Brain microvascular endothelial cell (primary cell): ENCODE measurements at regions not wholly inside any gene's neighbourhood (a gene's known extent, or its start where the extent isn't known, plus 50 kb on each side); places are given as distances from the start of the nearest gene placed in this dataset.

Source experiments
- DNase-seq: peaks from one replicate; pipeline ENCODE4 v3.0.0-alpha.2; 2020
- H3K27ac ChIP-seq: fragments of 250-450 bp; sonication (Bioruptor Pico); 2 replicates; pipeline ENCODE4 v1.5.1; 2020; ENCODE audit warnings: mild to moderate bottlenecking, moderate library complexity
- H3K27me3 ChIP-seq: fragments of 250-450 bp; sonication (Bioruptor Pico); replicated peaks from 2 replicates; pipeline ENCODE4 v1.5.1; 2020; ENCODE audit warnings: mild to moderate bottlenecking
- H3K36me3 ChIP-seq: fragments of 250-450 bp; sonication (Bioruptor Pico); replicated peaks from 2 replicates; pipeline ENCODE4 v1.5.1; 2020; ENCODE audit warnings: mild to moderate bottlenecking
- H3K4me3 ChIP-seq: 2 replicates; pipeline ENCODE4 v1.5.1; 2011; ENCODE audit warnings: low read depth, mild to moderate bottlenecking, control low read depth, low read length, moderate library complexity
- in situ Hi-C: cut with HindIII; loops from 2 replicates; pipeline ENCODE4 v1.10.0; 2017; ENCODE audit warnings: low sequenced_read_pairs, low pct_ligation_motif_present
- TF ChIP-seq, protein P1 (sequence below): IDR thresholded peaks from 2 replicates; pipeline ENCODE4 v1.5.1; 2011; ENCODE audit warnings: low read depth, mild to moderate bottlenecking, moderate library complexity, low read length, control low read depth, inconsistent platforms; ENCODE audit errors: missing control alignments

DNA sequence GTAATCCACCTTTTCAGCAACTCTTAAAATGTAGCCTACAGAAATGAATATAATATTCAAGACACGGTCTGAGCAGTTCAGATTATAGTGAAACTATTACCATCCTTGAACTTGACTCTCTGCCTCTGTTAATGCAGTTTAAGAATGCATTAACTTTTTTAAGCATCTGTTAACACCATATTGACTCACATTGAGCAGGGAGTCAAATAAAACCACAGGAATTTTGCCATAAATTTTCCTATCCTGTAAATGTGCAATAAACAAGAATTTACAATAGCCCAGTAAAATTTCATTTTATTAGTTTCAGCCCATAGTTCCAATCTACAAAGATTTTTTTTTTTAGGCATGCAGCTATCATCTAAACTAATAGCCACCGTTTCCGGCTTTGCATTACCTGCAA, 239.2 kb upstream of the DEFB112 start:
- H3K4me3 ChIP-seq, result no peak overlapping the region
- DNase-seq, result no peak
- in situ Hi-C loops, result no loop called here
- no peak overlapping the region for H3K27ac ChIP-seq
- no peaks in the 10 kb centered on the region for H3K36me3 ChIP-seq
- TF ChIP-seq, protein P1, sequence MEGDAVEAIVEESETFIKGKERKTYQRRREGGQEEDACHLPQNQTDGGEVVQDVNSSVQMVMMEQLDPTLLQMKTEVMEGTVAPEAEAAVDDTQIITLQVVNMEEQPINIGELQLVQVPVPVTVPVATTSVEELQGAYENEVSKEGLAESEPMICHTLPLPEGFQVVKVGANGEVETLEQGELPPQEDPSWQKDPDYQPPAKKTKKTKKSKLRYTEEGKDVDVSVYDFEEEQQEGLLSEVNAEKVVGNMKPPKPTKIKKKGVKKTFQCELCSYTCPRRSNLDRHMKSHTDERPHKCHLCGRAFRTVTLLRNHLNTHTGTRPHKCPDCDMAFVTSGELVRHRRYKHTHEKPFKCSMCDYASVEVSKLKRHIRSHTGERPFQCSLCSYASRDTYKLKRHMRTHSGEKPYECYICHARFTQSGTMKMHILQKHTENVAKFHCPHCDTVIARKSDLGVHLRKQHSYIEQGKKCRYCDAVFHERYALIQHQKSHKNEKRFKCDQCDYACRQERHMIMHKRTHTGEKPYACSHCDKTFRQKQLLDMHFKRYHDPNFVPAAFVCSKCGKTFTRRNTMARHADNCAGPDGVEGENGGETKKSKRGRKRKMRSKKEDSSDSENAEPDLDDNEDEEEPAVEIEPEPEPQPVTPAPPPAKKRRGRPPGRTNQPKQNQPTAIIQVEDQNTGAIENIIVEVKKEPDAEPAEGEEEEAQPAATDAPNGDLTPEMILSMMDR, result no peak
- H3K27me3 ChIP-seq, result no peaks in the 10 kb centered on the region

DNA sequence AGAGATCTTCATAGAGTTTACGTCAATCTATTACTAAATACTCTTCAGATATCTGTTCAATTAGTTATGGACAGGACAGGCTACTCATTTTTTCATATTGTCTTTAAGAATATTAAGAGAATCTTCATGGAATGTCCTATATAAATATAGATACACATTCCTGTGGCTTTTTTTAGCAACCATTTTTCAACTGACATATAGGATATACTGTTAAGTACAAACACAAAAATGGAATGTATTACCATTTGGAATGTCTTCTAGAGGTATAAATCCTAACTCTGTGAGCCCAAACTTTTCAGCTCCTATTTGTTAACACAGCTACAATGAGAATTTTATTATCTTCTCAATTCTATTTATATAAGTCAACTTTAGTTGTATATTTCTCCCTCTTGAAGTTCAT, 239.6 kb upstream of the DEFB112 start:
- no peak for DNase-seq
- no peak overlapping the region for H3K27ac ChIP-seq
- H3K27me3 ChIP-seq, result no peaks in the 10 kb centered on the region
- H3K4me3 ChIP-seq, result no peak overlapping the region
- in situ Hi-C loops, result no loop called here
- no peaks in the 10 kb centered on the region for H3K36me3 ChIP-seq
- TF ChIP-seq, protein P1, result no peak

DNA sequence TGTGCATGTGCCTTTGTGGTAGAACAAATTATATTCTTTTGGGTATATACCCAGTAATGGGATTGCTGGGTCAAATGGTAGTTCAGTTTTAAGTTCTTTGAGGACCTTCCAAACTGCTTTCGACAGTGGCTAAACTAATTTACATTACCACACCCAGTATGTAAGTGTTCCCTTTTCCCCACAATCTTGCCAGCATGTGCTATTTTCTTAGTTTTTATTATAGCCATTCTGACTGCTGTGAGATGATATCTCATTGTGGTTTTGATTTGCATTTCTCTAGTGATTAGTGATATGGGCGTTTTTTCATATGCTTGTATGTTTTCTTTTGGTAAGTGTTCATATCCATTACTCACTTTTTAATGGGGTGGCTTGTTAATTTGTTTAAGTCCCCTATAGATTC, 251.6 kb upstream of the DEFB112 start:
- Histone ChIP-seq H3K27ac (no peak overlapping the region), H3K36me3 (no peaks in the 10 kb centered on the region), H3K27me3 (no peaks in the 10 kb centered on the region), H3K4me3 (no peak overlapping the region)
- TF ChIP-seq, protein P1, result no peak
- no peak for DNase-seq
- in situ Hi-C loops, result no loop called here

DNA sequence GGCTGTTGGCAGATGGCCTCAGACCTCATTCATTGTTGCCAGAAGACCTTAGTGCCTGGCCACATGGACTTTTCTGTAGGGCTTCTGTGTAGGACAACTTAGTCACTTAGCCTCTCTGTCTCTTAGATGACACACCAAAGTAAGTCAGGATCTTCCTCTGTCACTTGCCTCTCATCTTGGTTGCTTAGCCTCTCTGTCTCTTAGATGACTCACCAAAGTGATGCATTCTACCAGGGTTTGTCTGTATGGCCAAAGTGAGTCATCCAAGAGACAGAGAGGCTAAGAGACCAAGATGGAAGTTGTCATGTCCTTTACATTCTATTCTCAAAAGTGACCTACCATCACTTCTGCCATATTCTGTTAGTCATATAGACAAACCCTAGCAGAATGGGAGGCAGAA, 255.9 kb upstream of the DEFB112 start:
- in situ Hi-C loops, result no loop called here
- Histone ChIP-seq H3K4me3 (no peak overlapping the region), H3K27ac (no peak overlapping the region), H3K27me3 (no peaks in the 10 kb centered on the region), H3K36me3 (no peaks in the 10 kb centered on the region)
- DNase-seq, result peak; percentile 1
- TF ChIP-seq, protein P1, result no peak

DNA sequence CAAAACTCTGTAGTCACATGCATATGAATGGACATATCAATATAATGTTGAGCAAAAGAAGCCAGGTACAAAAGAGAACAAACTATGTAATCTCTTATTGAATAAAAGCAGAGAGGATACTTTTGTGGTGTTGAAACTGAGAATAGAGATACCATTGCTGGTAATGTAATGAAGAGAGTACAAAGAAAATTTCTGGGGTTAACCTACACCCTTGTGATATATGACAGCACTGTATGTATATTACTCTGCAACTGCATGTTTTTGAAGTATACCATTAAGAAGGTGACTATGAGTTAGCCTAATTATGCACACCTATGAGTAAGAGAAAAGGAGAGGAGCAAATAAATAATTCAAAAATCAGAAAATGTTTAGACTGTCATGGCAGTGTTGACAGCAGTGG, 268.8 kb upstream of the DEFB112 start:
- H3K4me3 ChIP-seq, result no peak overlapping the region
- H3K36me3 ChIP-seq, result no peaks in the 10 kb centered on the region
- in situ Hi-C loops, result no loop called here
- TF ChIP-seq, protein P1, result no peak
- no peak for DNase-seq
- H3K27ac ChIP-seq, result no peak overlapping the region
- H3K27me3 ChIP-seq, result no peaks in the 10 kb centered on the region

DNA sequence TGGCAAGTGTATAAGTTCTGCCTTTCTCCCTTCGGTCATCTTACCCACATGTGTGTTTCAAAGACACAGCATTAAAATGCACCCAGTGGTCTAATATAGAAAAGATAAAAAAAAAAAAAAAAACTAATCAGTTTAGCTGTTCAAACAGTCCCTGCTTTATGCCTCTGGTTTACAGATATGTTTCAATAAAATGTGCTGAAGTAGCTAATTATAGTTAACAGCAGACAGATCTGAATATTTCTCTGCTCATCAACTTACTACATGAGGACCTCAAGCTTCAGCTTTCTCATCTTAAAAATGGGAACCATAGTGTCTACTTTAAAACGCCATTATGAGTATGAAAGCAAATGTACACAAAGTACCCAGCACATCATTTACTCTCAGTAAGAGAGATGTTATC, 280.6 kb upstream of the DEFB112 start:
- in situ Hi-C loops, result no loop called here
- no peak overlapping the region for H3K4me3 ChIP-seq

More for the DNA sequence above, 280.6 kb upstream of the DEFB112 start:
- DNase-seq, result no peak
- TF ChIP-seq, protein P1, result no peak
- Histone ChIP-seq H3K36me3 (no peaks in the 10 kb centered on the region), H3K27ac (no peak overlapping the region), H3K27me3 (no peaks in the 10 kb centered on the region)
